ENCODE measurements at regions not wholly inside any gene's neighbourhood (a gene's known extent, or its start where the extent isn't known, plus 50 kb on each side); places are given as distances from the start of the nearest gene placed in this dataset.

DNA sequence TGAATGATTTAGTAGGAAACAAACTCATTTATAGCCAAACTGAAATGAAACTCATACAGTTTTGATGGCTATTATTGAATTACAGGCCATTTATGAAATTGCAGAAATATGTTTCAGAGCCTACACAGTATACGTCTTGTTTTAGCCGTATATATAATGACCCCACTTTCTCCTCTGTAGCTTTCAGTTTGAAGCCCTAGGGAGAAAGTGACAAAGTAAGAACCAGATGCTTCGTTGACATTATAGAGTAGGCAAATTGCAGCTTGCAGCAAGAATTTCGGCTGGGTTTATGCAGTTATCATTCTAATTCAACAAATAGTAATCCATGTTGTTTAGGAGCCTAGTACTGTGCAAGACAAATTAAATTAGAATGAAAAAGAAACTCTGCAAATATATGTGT lies 836.3 kb upstream of the ADGRL4 start (continued):
- TF ChIP-seq NRF1 (IDR thresholded peaks at IDR 0.05; ENCODE audit: low read depth, low read length) (no peak), RBBP5 (IDR thresholded peaks at IDR 0.05; ENCODE audit: borderline replicate concordance, low read depth, low read length) (no peak)

Data from H1 (cell line).